Subcutaneous abdominal adipose tissue (tissue), 5 donors: ENCODE measurements at regions not wholly inside any gene's neighbourhood (a gene's known extent, or its start where the extent isn't known, plus 50 kb on each side); places are given as distances from the start of the nearest gene placed in this dataset.
"Not testable (repeated sequence)": the region's sequence is repeated elsewhere in the genome, so short reads cannot be mapped to it uniquely, and the experiment has no call there.

ENCODE experiments used
- H3K27ac ChIP-seq: one replicate; pipeline ENCODE4 v1.7.0; 2013; ENCODE audit warnings: low read depth, mild to moderate bottlenecking, inconsistent platforms, low read length, moderate library complexity
- H3K27me3 ChIP-seq, 5 donors: one replicate each; pipeline ENCODE4 v1.7.0; 2013; ENCODE audit warnings: low read length in 5 of 5, inconsistent platforms in 1 of 5; ENCODE audit not compliant: control insufficient read depth in 5 of 5, insufficient read depth in 4 of 5
- H3K36me3 ChIP-seq, 5 donors: one replicate each; pipeline ENCODE4 v1.7.0; 2013; ENCODE audit warnings: low read length in 5 of 5; ENCODE audit not compliant: control insufficient read depth in 5 of 5, insufficient read depth in 5 of 5
- H3K4me1 ChIP-seq, 5 donors: one replicate each; pipeline ENCODE4 v1.7.0; 2013; ENCODE audit warnings: low read length in 5 of 5, mild to moderate bottlenecking in 3 of 5, moderate library complexity in 1 of 5; ENCODE audit not compliant: control insufficient read depth in 5 of 5, insufficient read depth in 5 of 5
- H3K4me3 ChIP-seq, 5 donors: one replicate each; pipeline ENCODE4 v1.7.0; 2013; ENCODE audit warnings: low read length in 5 of 5, low read depth in 1 of 5
- H3K9ac ChIP-seq, 5 donors: one replicate each; pipeline ENCODE4 v1.7.0; 2013; ENCODE audit warnings: low read length in 5 of 5, mild to moderate bottlenecking in 4 of 5, moderate library complexity in 3 of 5
- H3K9me3 ChIP-seq, 5 donors: one replicate each; pipeline ENCODE4 v1.7.0; 2013; ENCODE audit warnings: low read length in 5 of 5; ENCODE audit not compliant: control insufficient read depth in 5 of 5
- donor health status: healthy.
- donor health status: healthy.
- donor health status: healthy.
- donor health status: healthy.
- donor health status: healthy.

DNA sequence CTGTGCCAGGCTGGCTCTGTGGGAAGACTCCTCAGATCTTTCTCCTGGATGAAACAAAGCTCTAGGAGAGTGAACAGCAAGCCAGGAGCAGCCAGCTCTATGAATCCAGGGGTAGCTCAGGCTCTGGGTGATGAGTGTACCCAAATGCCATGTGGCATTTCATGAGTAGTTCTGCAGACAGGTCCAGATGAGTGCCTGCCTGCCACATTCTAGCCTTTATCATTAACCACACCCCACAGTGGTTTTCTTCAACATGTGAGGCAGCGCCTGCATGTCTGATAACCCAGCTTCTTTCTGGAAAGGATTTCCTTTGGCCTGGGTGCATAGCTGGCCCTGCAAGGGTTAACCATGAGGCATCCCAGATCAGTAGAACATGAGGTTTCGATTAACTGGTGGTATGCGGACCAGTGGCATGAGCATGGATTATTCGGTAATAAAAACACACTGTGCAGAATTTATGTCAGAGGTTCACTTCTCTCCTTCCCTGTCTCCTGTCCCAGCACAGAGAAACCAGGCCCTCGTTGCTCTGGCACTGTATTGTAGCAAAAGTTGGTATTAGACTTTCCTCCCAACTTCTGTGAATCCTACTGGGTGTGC lies 381.9 kb upstream of the ZNF462 start:
- Histone ChIP-seq H3K9me3 (no peaks in the 10 kb centered on the region), H3K4me3 (no peak overlapping the region), H3K36me3 (no peaks in the 10 kb centered on the region), H3K9ac (no peak overlapping the region), H3K27ac (no peak overlapping the region), H3K4me1 (peaks cover 0 to 10% (median 6%) of the 10 kb centered on the region in 5 donors), H3K27me3 (no peaks in the 10 kb centered on the region)

- no peak overlapping the region for H3K4me3 ChIP-seq
- no peak overlapping the region for H3K27ac ChIP-seq
- no peaks in the 10 kb centered on the region for H3K36me3 ChIP-seq
- H3K4me1 ChIP-seq, result peaks cover 0 to 10% (median 6%) of the 10 kb centered on the region in 5 donors
- H3K9ac ChIP-seq, result no peak overlapping the region
- no peaks in the 10 kb centered on the region for H3K27me3 ChIP-seq
- no peaks in the 10 kb centered on the region for H3K9me3 ChIP-seq
These were observed 380.2 kb upstream of the ZNF462 start for GRCh38 chr9:106482733-106483132.

DNA sequence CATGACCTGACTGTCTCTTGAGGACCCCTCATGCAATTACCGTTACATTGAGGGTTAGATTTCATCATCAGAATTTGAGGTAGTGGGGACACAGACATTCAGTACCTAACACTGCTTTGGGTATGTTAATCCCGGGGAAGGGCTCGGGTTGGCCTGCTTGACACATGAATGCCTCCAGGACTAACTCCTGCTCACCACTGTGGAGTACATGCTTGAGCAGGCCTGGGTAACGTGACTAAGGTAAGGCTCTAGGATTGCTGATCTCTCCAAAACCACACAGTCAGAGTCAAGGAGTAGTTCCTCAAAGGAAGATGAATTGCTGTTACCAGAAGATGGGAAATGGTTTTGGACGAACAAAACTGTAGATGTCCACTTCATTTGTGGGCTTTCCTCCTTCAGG lies 376.3 kb upstream of the ZNF462 start:
- H3K27ac ChIP-seq, result no peak overlapping the region
- H3K36me3 ChIP-seq, result no peaks in the 10 kb centered on the region
- H3K4me1 ChIP-seq, result no peaks in the 10 kb centered on the region
- no peaks in the 10 kb centered on the region for H3K27me3 ChIP-seq
- H3K9me3 ChIP-seq, result no peaks in the 10 kb centered on the region
- no peak overlapping the region for H3K4me3 ChIP-seq
- H3K9ac ChIP-seq, result no peak overlapping the region

DNA sequence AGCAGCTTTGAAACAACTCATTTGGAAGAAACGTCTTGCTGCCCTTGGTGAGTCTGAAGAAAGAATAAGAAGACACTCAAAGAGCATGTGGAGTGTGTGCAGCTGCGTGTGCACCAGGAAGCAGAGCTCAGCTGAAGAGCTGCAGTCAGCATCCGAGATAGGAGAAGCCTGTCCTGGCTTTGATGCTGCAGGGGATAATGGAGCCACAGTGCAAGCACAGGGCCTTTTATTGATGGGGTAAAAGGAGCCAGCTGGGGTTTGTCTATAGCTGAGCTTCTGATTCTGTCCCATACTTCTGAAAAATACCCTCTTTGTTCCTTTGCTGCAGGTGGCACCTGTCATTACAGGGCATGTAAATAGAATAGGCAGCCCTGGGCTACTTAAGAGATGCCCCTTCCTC lies 375.7 kb upstream of the ZNF462 start:
- Histone ChIP-seq H3K4me3 (no peak overlapping the region), H3K36me3 (no peaks in the 10 kb centered on the region), H3K9ac (no peak overlapping the region), H3K27ac (no peak overlapping the region), H3K9me3 (no peaks in the 10 kb centered on the region), H3K27me3 (no peaks in the 10 kb centered on the region), H3K4me1 (no peaks in the 10 kb centered on the region)

DNA sequence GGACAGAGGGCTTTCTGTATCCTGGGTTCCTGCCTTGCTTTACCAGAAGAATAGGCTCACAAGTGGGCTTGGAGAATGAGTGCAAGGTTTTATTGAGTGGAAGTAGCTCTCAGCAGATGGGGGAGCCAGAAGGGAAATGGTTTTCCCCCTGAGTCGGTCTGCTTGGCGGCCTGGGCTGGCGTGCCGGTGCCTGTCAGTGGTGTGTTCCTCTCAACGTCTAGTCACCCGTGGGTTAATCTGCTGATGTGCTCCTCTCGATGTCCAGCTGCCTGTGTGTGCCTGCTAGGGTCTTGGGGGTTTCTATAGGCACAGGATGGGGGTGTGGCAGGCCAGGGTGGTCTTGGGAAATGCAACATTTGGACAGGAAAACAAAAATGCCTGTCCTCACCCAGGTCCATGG lies 370.8 kb upstream of the ZNF462 start:
- H3K9ac ChIP-seq, H3K36me3 ChIP-seq, H3K9me3 ChIP-seq, H3K27me3 ChIP-seq, H3K27ac ChIP-seq, H3K4me1 ChIP-seq, H3K4me3 ChIP-seq: not testable (repeated sequence)

- no peak overlapping the region for H3K27ac ChIP-seq
- no peaks in the 10 kb centered on the region for H3K9me3 ChIP-seq
- no peaks in the 10 kb centered on the region for H3K36me3 ChIP-seq
- no peak overlapping the region for H3K4me3 ChIP-seq
- no peak overlapping the region for H3K9ac ChIP-seq
- no peaks in the 10 kb centered on the region for H3K27me3 ChIP-seq
- no peaks in the 10 kb centered on the region for H3K4me1 ChIP-seq
These were observed 362.8 kb upstream of the ZNF462 start for GRCh38 chr9:106500171-106500570.

- H3K36me3 ChIP-seq, H3K9me3 ChIP-seq, H3K27ac ChIP-seq, H3K9ac ChIP-seq, H3K27me3 ChIP-seq, H3K4me1 ChIP-seq, H3K4me3 ChIP-seq: not testable (repeated sequence)
These were observed 361.8 kb upstream of the ZNF462 start for GRCh38 chr9:106501210-106501609.

- H3K9ac ChIP-seq, result no peak overlapping the region
- no peaks in the 10 kb centered on the region for H3K27me3 ChIP-seq
- H3K4me3 ChIP-seq, result no peak overlapping the region
- no peaks in the 10 kb centered on the region for H3K4me1 ChIP-seq
- H3K36me3 ChIP-seq, result no peaks in the 10 kb centered on the region
- H3K27ac ChIP-seq, result no peak overlapping the region
- H3K9me3 ChIP-seq, result no peaks in the 10 kb centered on the region
These were observed 360.0 kb upstream of the ZNF462 start for GRCh38 chr9:106502930-106503329.

- H3K36me3 ChIP-seq, result no peaks in the 10 kb centered on the region
- H3K9ac ChIP-seq, result no peak overlapping the region
- H3K4me1 ChIP-seq, result no peaks in the 10 kb centered on the region
- H3K4me3 ChIP-seq, result no peak overlapping the region
- no peaks in the 10 kb centered on the region for H3K9me3 ChIP-seq
- H3K27me3 ChIP-seq, result no peaks in the 10 kb centered on the region
- H3K27ac ChIP-seq, result no peak overlapping the region
These were observed 359.2 kb upstream of the ZNF462 start for GRCh38 chr9:106503759-106504158.

DNA sequence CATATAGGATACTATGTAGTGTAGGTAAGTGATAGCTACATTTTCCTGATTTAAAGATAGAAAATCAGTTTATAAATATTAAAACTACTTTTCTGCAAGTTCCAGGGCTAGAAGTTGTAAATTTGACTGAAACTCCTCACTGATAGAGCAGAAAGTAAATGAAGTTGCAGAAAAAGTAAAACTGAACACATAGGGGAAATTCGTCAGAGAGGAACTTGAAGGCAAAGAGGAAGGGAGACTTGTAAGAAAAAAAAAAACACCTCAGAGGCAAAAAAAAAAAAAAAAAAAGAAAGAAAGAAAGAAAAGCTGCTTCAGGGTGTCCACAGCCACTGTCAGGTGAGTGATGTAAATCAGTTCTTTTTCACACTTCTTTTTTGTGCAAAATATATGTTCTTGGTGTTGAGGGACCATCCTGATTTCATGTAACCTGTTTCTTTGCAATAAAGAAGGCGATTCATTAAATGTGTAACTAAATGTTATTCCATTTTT lies 336.2 kb upstream of the ZNF462 start:
- H3K9ac ChIP-seq, result no peak overlapping the region
- no peak overlapping the region for H3K4me3 ChIP-seq
- no peaks in the 10 kb centered on the region for H3K36me3 ChIP-seq
- peaks cover 0 to 5% (median 0%) of the 10 kb centered on the region in 5 donors for H3K9me3 ChIP-seq
- H3K27ac ChIP-seq, result no peak overlapping the region
- H3K4me1 ChIP-seq, result peaks cover 0 to 6% (median 0%) of the 10 kb centered on the region in 5 donors
- H3K27me3 ChIP-seq, result no peaks in the 10 kb centered on the region

- no peak overlapping the region for H3K9ac ChIP-seq
These were observed 334.8 kb upstream of the ZNF462 start for GRCh38 chr9:106528158-106528557.

More at GRCh38 chr9:106528158-106528557, 334.8 kb upstream of the ZNF462 start:
- H3K36me3 ChIP-seq, result no peaks in the 10 kb centered on the region
- H3K9me3 ChIP-seq, result peaks cover 0 to 3% (median 0%) of the 10 kb centered on the region in 5 donors
- peaks cover 0 to 14% (median 0%) of the 10 kb centered on the region in 5 donors for H3K4me1 ChIP-seq
- H3K4me3 ChIP-seq, result no peak overlapping the region
- H3K27me3 ChIP-seq, result no peaks in the 10 kb centered on the region
- H3K27ac ChIP-seq, result no peak overlapping the region
